HS-5 (cell line): ENCODE measurements at regions not wholly inside any gene's neighbourhood (a gene's known extent, or its start where the extent isn't known, plus 50 kb on each side); places are given as distances from the start of the nearest gene placed in this dataset.
"Not testable (repeated sequence)": the region's sequence is repeated elsewhere in the genome, so short reads cannot be mapped to it uniquely, and the experiment has no call there.

Experiments used
- DNase-seq: peaks from one replicate; pipeline ENCODE4 v3.0.0-alpha.2; 2012; ENCODE audit warnings: low read depth

DNA sequence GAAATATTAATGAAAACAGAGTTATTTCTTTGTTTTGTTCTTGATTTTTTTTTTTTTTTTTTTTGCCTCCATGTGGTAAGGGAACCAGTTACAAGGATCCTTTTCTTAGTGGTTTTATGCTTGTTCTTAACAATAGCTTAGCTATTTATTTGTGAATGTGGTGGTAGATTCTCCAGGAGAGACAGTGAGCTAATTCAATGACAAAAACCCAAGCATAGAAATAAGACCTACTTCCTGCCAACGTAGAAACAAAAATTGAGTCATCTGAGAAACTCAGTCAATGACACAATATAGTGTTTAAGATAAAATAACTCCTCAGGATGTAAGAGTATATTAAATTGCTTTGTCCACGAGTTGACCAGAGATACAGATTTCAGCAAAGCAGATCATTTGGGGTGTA lies 863.8 kb upstream of the PABPC4L start:
- DNase-seq: no peak

- DNase-seq: no peak
These were observed 848.6 kb upstream of the PABPC4L start for GRCh38 chr4:135050086-135050717.

DNA sequence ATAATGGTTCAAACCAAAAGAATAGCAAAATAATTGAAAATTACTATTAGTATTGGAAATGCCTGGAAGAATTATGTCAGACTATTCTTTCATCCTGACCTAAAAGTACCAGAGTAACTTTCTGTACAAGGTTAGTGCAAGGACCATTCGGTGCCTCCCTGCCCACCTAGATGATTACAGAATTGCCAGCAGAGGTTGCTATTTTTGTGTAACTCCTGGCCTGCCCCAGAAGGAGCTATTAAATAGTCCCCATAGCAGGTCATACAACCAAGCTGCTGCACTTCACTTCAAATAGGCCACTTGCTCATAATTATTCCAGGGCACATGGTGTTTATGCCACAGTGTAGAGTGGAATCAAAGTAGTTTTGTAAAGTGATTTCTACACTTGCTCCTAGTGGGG lies 831.1 kb upstream of the PABPC4L start:
- DNase-seq: no peak

GRCh38 chr4:135015771-135016170 lies 814.2 kb upstream of the PABPC4L start:
- DNase-seq: no peak

- no peak for DNase-seq
These were observed 805.8 kb upstream of the PABPC4L start for GRCh38 chr4:135007400-135007799.

- no peak for DNase-seq
These were observed 797.6 kb upstream of the PABPC4L start for GRCh38 chr4:134999169-134999568.

- DNase-seq: no peak
These were observed 760.4 kb upstream of the PABPC4L start for GRCh38 chr4:134961963-134962362.

- DNase-seq: no peak
These were observed 757.3 kb upstream of the PABPC4L start for GRCh38 chr4:134958862-134959261.

- no peak for DNase-seq
These were observed 753.5 kb upstream of the PABPC4L start for GRCh38 chr4:134955059-134955458.

GRCh38 chr4:134952775-134953174 lies 751.2 kb upstream of the PABPC4L start:
- no peak for DNase-seq

- DNase-seq: no peak
These were observed 750.7 kb upstream of the PABPC4L start for GRCh38 chr4:134952305-134952704.

GRCh38 chr4:134948110-134948642 lies 746.6 kb upstream of the PABPC4L start:
- no peak for DNase-seq

GRCh38 chr4:134944115-134944514 lies 742.5 kb upstream of the PABPC4L start:
- no peak for DNase-seq

GRCh38 chr4:134936014-134936413 lies 734.4 kb upstream of the PABPC4L start:
- DNase-seq: no peak

- DNase-seq: no peak
These were observed 733.7 kb upstream of the PABPC4L start for GRCh38 chr4:134935320-134935719.

DNA sequence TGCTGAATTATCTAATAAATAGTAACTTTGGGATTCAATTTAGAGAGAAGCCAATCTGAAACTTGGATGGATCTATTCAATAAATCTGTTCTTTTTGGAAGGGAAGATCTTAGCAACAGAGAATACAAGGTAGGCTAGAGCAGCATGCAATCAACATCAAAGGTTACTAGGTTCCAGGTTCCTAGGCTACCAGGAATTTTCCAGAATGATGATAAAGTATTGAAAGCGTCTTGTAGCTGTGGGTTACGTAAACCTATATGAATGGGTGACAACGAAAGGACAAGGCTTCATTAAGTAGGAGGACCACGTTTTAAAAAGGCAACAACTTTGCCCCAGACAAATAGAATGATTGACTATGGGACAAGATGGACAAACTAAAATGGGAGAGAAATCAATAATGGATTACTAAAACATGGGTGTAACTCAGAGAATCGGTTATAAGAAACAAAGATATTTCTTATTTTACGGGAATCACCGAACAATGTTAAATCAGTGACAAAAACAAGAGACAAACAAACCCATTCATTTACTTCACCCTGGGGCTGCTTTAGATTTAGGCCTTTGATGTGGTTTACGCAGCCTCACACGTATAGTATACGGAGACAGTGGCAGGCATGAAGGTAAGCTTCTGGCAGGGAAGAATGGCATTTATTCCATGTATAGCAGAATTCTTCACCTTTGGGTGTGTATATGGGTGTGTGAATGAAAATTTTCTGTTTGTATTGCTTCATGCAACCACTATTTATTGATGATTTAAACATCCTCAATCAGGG lies 732.6 kb upstream of the PABPC4L start:
- no peak for DNase-seq

- DNase-seq: no peak
These were observed 713.8 kb upstream of the PABPC4L start for GRCh38 chr4:134915355-134915754.

- DNase-seq: not testable (repeated sequence)
These were observed 712.7 kb upstream of the PABPC4L start for GRCh38 chr4:134914250-134914649.

DNA sequence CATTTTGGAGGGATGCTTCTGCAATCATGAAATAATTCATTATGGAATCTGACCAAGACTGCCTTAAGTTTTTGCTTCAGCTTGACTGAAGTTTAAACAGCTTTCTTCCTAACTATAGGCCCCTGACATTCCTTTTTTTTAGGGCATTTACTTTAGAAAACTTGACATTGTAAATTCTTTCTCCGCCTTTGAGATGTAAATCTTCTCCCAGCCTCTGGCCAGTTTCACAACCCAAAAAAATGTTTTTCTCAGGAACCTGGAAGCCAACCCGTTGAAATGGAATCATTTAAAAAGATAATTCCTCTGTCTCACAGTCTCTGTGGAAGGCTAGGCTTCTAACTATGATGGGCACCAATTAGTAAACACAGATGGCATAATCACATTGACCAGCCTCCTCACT lies 710.4 kb upstream of the PABPC4L start:
- no peak for DNase-seq

DNA sequence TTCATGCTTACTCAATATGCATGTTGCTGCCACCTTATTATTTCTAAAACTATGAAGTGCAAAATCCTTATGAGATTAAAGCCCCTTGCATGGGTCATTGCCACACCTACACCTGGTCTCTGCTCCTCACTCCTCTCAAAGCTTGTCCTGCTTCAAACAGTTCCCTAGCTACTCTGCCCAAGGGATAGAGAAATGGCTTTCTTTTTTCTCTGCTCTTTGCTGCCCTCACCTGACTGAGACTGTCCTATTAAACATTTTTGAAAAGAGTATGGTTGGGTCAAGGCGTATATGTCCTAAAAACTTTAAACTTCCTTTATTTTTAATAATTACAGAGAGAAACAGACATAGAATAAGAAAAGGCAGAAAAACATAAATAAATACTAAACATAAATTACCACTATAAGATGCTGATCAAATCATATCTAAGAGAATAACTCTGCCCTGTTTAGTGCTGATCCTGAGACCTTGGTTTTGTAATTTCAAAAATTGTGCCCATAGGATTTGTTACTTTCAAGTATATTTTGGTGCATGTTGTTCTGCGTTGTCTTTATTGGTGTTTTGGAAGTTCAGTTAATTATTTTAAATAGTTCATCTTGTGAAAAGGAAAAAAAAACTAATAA lies 704.9 kb upstream of the PABPC4L start:
- DNase-seq: no peak

DNA sequence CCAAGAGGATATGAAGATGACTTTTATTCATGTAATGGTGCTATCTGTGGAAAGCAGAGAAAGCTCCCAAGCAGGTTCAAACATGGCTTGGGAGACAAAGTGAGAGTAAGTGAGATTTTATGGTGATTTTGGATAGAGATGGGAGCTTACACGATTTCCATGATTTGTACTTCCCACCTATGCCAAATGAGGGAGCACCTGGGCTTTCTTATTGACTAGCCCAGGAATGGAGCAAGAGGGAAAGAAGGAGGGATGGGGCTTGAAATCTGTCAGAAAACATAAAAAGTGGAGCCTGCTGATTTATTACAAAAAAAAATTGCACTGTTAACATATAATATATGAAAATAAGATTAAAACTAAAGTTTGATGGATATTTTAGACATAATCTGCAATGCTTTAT lies 703.5 kb upstream of the PABPC4L start:
- no peak for DNase-seq

DNA sequence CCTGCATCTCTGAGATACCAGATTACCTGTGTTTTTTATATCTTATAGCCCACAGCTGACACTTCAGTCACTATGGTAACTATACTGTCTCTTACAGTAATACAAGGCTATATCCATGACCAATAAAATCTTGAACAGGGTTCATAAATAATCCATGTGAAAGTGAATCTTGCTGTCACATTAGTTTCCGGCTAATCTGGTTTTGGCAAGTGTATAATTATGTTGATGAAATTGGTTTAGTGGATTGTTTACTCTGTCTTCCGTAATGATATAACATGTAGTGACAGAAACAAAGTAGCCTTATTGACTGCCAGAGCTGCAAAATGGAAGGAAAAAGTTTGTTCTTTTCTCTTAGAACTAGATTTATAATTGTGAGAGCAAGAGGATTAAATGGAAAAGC lies 686.6 kb upstream of the PABPC4L start:
- no peak for DNase-seq

GRCh38 chr4:134885436-134885835 lies 683.8 kb upstream of the PABPC4L start:
- DNase-seq: no peak
